Midbrain (tissue), 1 donor: ENCODE measurements at regions not wholly inside any gene's neighbourhood (a gene's known extent, or its start where the extent isn't known, plus 50 kb on each side); places are given as distances from the start of the nearest gene placed in this dataset.

Source experiments
- DNase-seq: peaks from one replicate; lab custom pipeline; 2025; lab: John Stamatoyannopoulos, UW

- no peak for DNase-seq
Observed at GRCh38 chr3:84877092-84877491, 81.7 kb upstream of the CADM2 start.

GRCh38 chr3:84881288-84881687 is 77.5 kb upstream of the CADM2 start:
- DNase-seq: no peak

GRCh38 chr3:84885199-84885882 is 73.4 kb upstream of the CADM2 start:
- DNase-seq: no peak

- no peak for DNase-seq
Observed at GRCh38 chr3:84891851-84892250, 66.9 kb upstream of the CADM2 start.

GRCh38 chr3:84893211-84893610 is 65.6 kb upstream of the CADM2 start:
- no peak for DNase-seq

GRCh38 chr3:84904212-84904611 is 54.6 kb upstream of the CADM2 start:
- no peak for DNase-seq

- DNase-seq: no peak
Observed at GRCh38 chr3:84904816-84905555, 53.8 kb upstream of the CADM2 start.

GRCh38 chr3:84905556-84905920 is 53.3 kb upstream of the CADM2 start:
- no peak for DNase-seq

- DNase-seq: no peak
Observed at GRCh38 chr3:84906065-84906464, 52.7 kb upstream of the CADM2 start.
